ENCODE measurements at regions not wholly inside any gene's neighbourhood (a gene's known extent, or its start where the extent isn't known, plus 50 kb on each side); places are given as distances from the start of the nearest gene placed in this dataset.
"Not testable (repeated sequence)": the region's sequence is repeated elsewhere in the genome, so short reads cannot be mapped to it uniquely, and the experiment has no call there.

GRCh38 chr10:84632866-84633265, 304.5 kb downstream of the CCSER2 start:
- DNase-seq (no peak), ATAC-seq (no peak)
- intact Hi-C loops (cut with DNase I, micrococcal nuclease): no loop called here
- H3K9me3 ChIP-seq: no peaks in the 10 kb centered on the region
- TF ChIP-seq CTCF (IDR thresholded peaks at IDR 0.05): no peak
- no peak overlapping the region for H3K4me3 ChIP-seq
- no peaks in the 10 kb centered on the region for H3K36me3 ChIP-seq (ENCODE audit: low read depth)
- H3K4me1 ChIP-seq (ENCODE audit: low read depth): no peaks in the 10 kb centered on the region

GRCh38 chr10:84634636-84635035, 306.2 kb downstream of the CCSER2 start:
- no peak for TF ChIP-seq CTCF (IDR thresholded peaks at IDR 0.05)
- ATAC-seq (no peak), DNase-seq (no peak)
- Histone ChIP-seq H3K4me3 (no peak overlapping the region), H3K36me3 (ENCODE audit: low read depth) (no peaks in the 10 kb centered on the region), H3K4me1 (ENCODE audit: low read depth) (no peaks in the 10 kb centered on the region), H3K9me3 (no peaks in the 10 kb centered on the region)
- intact Hi-C loops (cut with DNase I, micrococcal nuclease): no loop called here

- intact Hi-C loops (cut with DNase I, micrococcal nuclease); H3K36me3 ChIP-seq (ENCODE audit: low read depth); H3K9me3 ChIP-seq; H3K4me1 ChIP-seq (ENCODE audit: low read depth); DNase-seq; ATAC-seq; H3K4me3 ChIP-seq: not testable (repeated sequence)
Measured at GRCh38 chr10:84650628-84651027, 322.2 kb downstream of the CCSER2 start.

- TF ChIP-seq CTCF (IDR thresholded peaks at IDR 0.05): no peak
- DNase-seq (no peak), ATAC-seq (no peak)
Measured at GRCh38 chr10:84654671-84655070, 326.3 kb downstream of the CCSER2 start.

GRCh38 chr10:84659027-84659426, 330.6 kb downstream of the CCSER2 start:
- intact Hi-C loops (cut with DNase I, micrococcal nuclease): no loop called here
- ATAC-seq: no peak

More at GRCh38 chr10:84654671-84655070, 326.3 kb downstream of the CCSER2 start:
- intact Hi-C loops (cut with DNase I, micrococcal nuclease): no loop called here
- Histone ChIP-seq H3K36me3 (ENCODE audit: low read depth) (no peaks in the 10 kb centered on the region), H3K9me3 (no peaks in the 10 kb centered on the region), H3K4me3 (no peak overlapping the region), H3K4me1 (ENCODE audit: low read depth) (no peaks in the 10 kb centered on the region)

More at GRCh38 chr10:84659027-84659426, 330.6 kb downstream of the CCSER2 start:
- Histone ChIP-seq H3K4me3 (no peak overlapping the region), H3K9me3 (no peaks in the 10 kb centered on the region), H3K4me1 (ENCODE audit: low read depth) (no peaks in the 10 kb centered on the region), H3K36me3 (ENCODE audit: low read depth) (no peaks in the 10 kb centered on the region)
- no peak for DNase-seq
- no peak for TF ChIP-seq CTCF (IDR thresholded peaks at IDR 0.05)

Measured in mucosa of descending colon (tissue), 3 donors.